Common myeloid progenitor, CD34-positive (primary cell): ENCODE measurements at regions not wholly inside any gene's neighbourhood (a gene's known extent, or its start where the extent isn't known, plus 50 kb on each side); places are given as distances from the start of the nearest gene placed in this dataset.
A peak's percentile ranks its signal among the peaks of the same experiment; 100 is the strongest.
"Not testable (repeated sequence)": the region's sequence is repeated elsewhere in the genome, so short reads cannot be mapped to it uniquely, and the experiment has no call there.

Experiments
- CTCF ChIA-PET: fragments of 350-600 bp; sonication (Branson Sonifier 250); formaldehyde crosslinking; loops from one replicate; lab custom pipeline; 2021; ENCODE audit warnings: antibody characterized with exemption; lab: Charles Lee
- POLR2A ChIA-PET: fragments of 350-600 bp; sonication (Branson Sonifier 250); formaldehyde crosslinking; loops from one replicate; lab custom pipeline; 2021; ENCODE audit warnings: antibody characterized with exemption; lab: Charles Lee
- DNase-seq, 3 donors: peaks; one replicate each; pipeline versions ENCODE4 v3.0.0 to v3.0.0-alpha.2; 2013
- H3K27ac ChIP-seq, 2 experiments: 1 replicate in 1 of 2; 2 replicates in 1 of 2; pipeline ENCODE4 v1.7.0; 2013; ENCODE audit warnings: inconsistent platforms in 2 of 2, low read length in 2 of 2, mild to moderate bottlenecking in 2 of 2, low read depth in 1 of 2, moderate library complexity in 1 of 2; ENCODE audit not compliant: severe bottlenecking in 2 of 2, insufficient read depth in 1 of 2, poor library complexity in 1 of 2
- H3K27me3 ChIP-seq, 5 experiments: replicated peaks in 2 of 5; 1 replicate in 3 of 5; 2 replicates in 2 of 5; pipeline versions ENCODE4 v1.6.1 to v1.7.0; 2013; ENCODE audit warnings: low read length in 4 of 5, mild to moderate bottlenecking in 2 of 5, moderate library complexity in 2 of 5, inconsistent platforms in 1 of 5; ENCODE audit not compliant: insufficient read depth in 5 of 5, control insufficient read depth in 4 of 5
- H3K36me3 ChIP-seq, 4 experiments: 1 replicate in 2 of 4; 2 replicates in 2 of 4; pipeline versions ENCODE4 v1.6.1 to v1.7.0; 2013; ENCODE audit warnings: low read length in 3 of 4, control low read depth in 1 of 4, mild to moderate bottlenecking in 1 of 4; ENCODE audit not compliant: control insufficient read depth in 4 of 4, insufficient read depth in 4 of 4
- H3K4me1 ChIP-seq, 4 experiments: 1 replicate in 3 of 4; 2 replicates in 1 of 4; pipeline versions ENCODE4 v1.6.1 to v1.7.1; 2013; ENCODE audit warnings: low read length in 3 of 4, mild to moderate bottlenecking in 3 of 4, control low read depth in 1 of 4, inconsistent platforms in 1 of 4, moderate library complexity in 1 of 4; ENCODE audit not compliant: control insufficient read depth in 4 of 4, insufficient read depth in 4 of 4; ENCODE audit errors: control extremely low read depth in 1 of 4
- H3K4me3 ChIP-seq, 7 experiments: 1 replicate in 4 of 7; 2 replicates in 3 of 7; pipeline versions ENCODE4 v1.5.1 to v1.7.0; 2013; ENCODE audit warnings: mild to moderate bottlenecking in 7 of 7, low read length in 6 of 7, moderate library complexity in 6 of 7, inconsistent platforms in 2 of 7, low read depth in 2 of 7, control low read depth in 1 of 7; ENCODE audit not compliant: insufficient read depth in 4 of 7, control insufficient read depth in 1 of 7; ENCODE audit errors: extremely low read depth in 1 of 7
- H3K9me3 ChIP-seq, 5 experiments: 1 replicate in 4 of 5; 2 replicates in 1 of 5; pipeline versions ENCODE4 v1.6.1 to v1.7.1; 2013; ENCODE audit warnings: low read length in 4 of 5, mild to moderate bottlenecking in 2 of 5, inconsistent platforms in 1 of 5, low read depth in 1 of 5, moderate library complexity in 1 of 5; ENCODE audit not compliant: control insufficient read depth in 4 of 5, insufficient read depth in 2 of 5; ENCODE audit errors: control extremely low read depth in 1 of 5
- WGBS: methylation state at CpG from one replicate; pipeline ENCODE4 v1.1.5; 2013; ENCODE audit not compliant: insufficient coverage; 5-methylcytosine and 5-hydroxymethylcytosine counted together

DNA sequence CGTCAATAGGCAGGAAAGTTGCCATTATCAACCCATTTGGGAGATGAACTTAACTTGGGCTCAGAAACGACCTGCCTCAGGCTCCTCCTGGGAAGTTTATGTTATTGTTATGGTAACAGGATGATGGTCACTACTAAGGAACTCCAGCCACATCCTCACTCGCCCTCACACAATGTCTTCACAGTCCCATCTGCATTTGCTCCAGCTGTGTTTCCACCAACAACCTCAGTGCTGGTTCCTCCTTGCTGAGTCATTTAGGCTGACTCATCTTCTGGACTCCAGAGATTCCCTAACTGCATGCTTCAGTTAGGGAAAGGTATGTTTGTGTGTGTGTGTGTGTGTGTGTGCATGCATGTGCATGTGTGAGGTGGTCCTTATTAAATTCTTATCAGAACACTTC, 293.4 kb upstream of the BOD1L1 start:
- no peaks in the 10 kb centered on the region for H3K36me3 ChIP-seq
- 33% methylated on average over 1 of the region's 3 CpGs for WGBS
- POLR2A ChIA-PET: no interaction called here
- H3K4me1 ChIP-seq: peaks cover 1 to 10% (median 5%) of the 10 kb centered on the region in 4 experiments
- no peaks in the 10 kb centered on the region for H3K9me3 ChIP-seq
- H3K27me3 ChIP-seq: no peaks in the 10 kb centered on the region
- no peak overlapping the region for H3K27ac ChIP-seq
- no peak overlapping the region for H3K4me3 ChIP-seq
- CTCF ChIA-PET: interaction anchor here (1.6 kb wide), 1 partner anchor 9 kb away, joined by 6 read pairs; no protein-coding TSS in a partner anchor
- DNase-seq: peak; percentile 31 to 80 (median 76)

DNA sequence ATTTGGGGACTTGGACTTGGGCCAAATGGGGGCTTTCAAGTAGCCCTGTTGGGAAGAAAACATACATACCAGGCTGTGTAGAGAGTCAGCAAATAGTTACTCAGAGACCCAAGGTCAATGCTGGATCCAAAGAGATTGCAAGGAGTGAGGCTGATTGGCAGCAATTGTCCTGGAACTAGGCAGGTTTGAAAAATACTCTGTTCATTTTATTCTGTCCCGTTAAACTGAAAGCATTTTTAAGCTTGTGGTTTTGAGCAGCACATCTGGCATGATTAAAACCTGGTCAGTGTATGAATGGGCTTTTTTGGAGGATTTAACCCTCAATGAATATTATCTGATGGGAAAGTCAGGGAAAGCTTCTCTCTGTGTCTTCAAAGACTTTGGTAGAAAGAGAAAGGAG, 294.3 kb upstream of the BOD1L1 start:
- no peaks in the 10 kb centered on the region for H3K27me3 ChIP-seq
- ChIA-PET CTCF (no interaction called here), POLR2A (no interaction called here)
- DNase-seq: peak in 2 of 3 donors; percentile 33 to 36
- H3K36me3 ChIP-seq: no peaks in the 10 kb centered on the region
- WGBS: 0% methylated on average over 1 of the region's 1 CpG
- no peak overlapping the region for H3K27ac ChIP-seq
- H3K4me1 ChIP-seq: peaks cover 1 to 10% (median 5%) of the 10 kb centered on the region in 4 experiments
- no peak overlapping the region for H3K4me3 ChIP-seq
- H3K9me3 ChIP-seq: peaks cover 0 to under 1% (median 0%) of the 10 kb centered on the region in 5 experiments

DNA sequence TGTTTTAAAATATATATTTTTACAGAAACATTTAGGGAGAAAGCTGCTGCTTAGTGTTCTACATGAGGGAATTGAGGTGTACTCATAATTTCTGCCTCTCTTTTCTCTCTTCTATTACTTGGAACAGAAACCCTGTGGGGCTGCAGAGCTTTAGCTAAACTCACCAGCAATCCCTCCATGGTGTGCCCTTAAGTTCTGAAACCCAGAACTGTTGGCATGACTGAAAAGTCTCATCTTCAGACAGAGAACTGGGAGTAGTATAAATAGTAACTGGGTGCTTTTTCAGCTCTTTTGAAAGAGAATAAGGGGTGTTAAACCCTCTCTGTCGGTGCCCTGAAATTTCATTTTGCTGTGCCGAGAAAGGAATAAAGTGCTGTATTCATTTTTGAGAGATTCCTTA, 294.9 kb upstream of the BOD1L1 start:
- Histone ChIP-seq H3K27me3 (no peaks in the 10 kb centered on the region), H3K4me3 (no peak overlapping the region), H3K36me3 (no peaks in the 10 kb centered on the region), H3K4me1 (peaks cover 1 to 10% (median 5%) of the 10 kb centered on the region in 4 experiments), H3K9me3 (peaks cover 0 to 2% (median 0%) of the 10 kb centered on the region in 5 experiments), H3K27ac (no peak overlapping the region)
- WGBS: 96% methylated on average over 2 of the region's 2 CpGs
- CTCF ChIA-PET: no interaction called here
- POLR2A ChIA-PET: no interaction called here
- no peak for DNase-seq

DNA sequence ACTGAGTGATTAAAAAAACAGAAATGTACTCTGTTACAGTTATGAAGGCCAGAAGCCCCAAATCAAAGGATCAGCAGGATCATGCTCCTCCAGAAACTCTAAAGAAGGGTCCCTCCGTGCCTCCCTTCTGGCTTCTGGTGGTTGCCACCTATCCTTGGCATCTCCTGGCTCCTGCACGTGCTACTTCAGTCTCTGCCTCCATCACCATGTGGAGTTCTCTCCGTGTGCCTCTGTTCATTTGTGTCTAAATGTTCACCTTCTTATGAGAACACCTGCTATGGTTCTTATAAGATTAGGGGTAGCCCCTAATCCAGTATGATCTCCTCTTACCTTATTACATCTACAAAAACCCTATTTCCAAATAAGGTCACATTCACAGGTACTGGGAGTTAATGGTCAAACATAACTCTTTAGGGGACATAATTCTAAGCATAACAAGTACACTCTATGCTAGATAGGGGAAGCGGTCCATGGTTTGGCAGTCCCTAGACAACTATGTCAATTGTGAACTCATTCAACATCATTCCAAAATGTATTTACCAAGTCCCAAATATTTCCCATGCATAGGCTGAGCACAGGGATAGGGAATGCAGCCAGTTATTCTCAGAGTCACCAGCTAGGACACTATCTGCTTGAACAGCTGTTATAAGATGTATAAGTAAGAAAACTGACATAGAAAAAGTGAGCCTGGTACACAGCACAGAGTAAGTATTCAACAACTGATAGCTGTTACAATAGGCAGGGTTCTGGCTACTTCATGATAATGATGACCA, 295.5 kb upstream of the BOD1L1 start:
- 50% methylated on average over 3 of the region's 4 CpGs for WGBS
- Histone ChIP-seq H3K36me3 (no peaks in the 10 kb centered on the region), H3K27me3 (no peaks in the 10 kb centered on the region), H3K4me1 (peaks cover 1 to 10% (median 5%) of the 10 kb centered on the region in 4 experiments), H3K27ac (no peak overlapping the region), H3K4me3 (no peak overlapping the region), H3K9me3 (peaks cover 0 to 2% (median 0%) of the 10 kb centered on the region in 5 experiments)
- ChIA-PET CTCF (interaction anchor here (1.1 kb wide), 1 partner anchor 15 kb away, joined by 4 read pairs; no protein-coding TSS in a partner anchor), POLR2A (no interaction called here)
- no peak for DNase-seq

DNA sequence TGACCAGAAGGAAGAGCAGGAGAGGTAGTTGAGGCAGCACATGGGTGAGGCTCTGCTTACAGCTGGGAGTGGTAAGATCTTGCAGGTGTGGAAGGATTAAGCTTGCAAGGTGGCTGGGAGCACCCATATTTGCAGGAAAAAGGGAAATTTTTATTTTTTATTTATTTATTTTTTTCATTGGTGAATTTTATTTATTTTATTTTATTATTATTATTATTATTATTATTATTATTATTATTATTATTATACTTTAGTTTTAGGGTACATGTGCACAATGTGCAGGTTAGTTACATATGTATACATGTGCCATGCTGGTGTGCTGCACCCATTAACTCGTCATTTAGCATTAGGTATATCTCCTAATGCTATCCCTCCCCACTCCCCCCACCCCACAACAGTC, 297.4 kb upstream of the BOD1L1 start:
- WGBS: no CpG with 5 or more reads among the region's 1 CpG
- H3K27ac ChIP-seq, H3K4me3 ChIP-seq, DNase-seq, H3K9me3 ChIP-seq, H3K27me3 ChIP-seq, H3K36me3 ChIP-seq, POLR2A ChIA-PET: not testable (repeated sequence)
- CTCF ChIA-PET: interaction anchor here (1.2 kb wide), 1 partner anchor 14 kb away, joined by 3 read pairs; no protein-coding TSS in a partner anchor
- peaks cover 1 to 10% (median 5%) of the 10 kb centered on the region in 4 experiments for H3K4me1 ChIP-seq

DNA sequence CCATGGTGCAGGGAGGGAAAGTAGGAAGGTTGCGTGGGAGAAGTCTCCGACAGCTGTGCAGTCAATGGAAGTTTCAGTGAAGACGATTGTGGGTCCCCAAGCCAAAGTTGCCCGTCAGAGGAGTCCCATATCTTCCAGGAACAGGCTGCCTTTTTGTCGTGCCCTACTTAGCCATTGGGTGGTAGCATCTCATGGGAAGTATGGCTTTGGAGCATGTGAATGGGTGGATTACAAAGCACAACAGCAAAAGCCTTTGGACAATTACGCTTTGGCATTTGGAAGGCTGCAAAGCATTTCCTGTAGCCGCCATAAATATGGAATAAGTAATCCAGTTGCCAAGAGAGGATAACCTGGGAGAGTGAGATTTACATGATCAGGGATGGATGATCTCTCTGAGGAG, 300.7 kb upstream of the BOD1L1 start:
- H3K27ac ChIP-seq: no peak overlapping the region
- POLR2A ChIA-PET: no interaction called here
- CTCF ChIA-PET: no interaction called here
- no peak overlapping the region for H3K4me3 ChIP-seq
- H3K27me3 ChIP-seq: no peaks in the 10 kb centered on the region
- peaks cover 0 to 2% (median 0%) of the 10 kb centered on the region in 5 experiments for H3K9me3 ChIP-seq
- no peaks in the 10 kb centered on the region for H3K36me3 ChIP-seq
- H3K4me1 ChIP-seq: no peaks in the 10 kb centered on the region
- DNase-seq: peak in 1 of 3 donors; percentile 3
- 88% methylated on average over 7 of the region's 7 CpGs for WGBS

DNA sequence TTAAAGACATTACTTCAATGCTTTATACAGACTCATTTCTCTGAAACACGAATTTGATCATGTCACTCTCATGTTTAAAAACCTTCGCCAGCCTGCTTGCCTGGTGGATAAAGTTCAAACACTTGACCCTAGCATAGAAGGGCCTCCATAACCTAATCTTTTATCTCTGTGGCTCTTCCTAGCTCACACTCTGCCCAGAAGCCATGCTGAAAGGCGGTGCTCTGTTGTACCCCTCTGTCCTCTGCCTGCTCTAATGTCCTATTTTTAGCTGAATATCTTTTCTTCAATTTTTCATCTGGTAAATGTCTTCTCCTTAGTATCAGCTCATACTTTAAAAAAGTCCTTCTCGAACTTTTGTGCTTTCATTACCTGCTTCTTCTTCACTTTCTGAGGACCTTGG, 302.6 kb upstream of the BOD1L1 start:
- ChIA-PET CTCF (no interaction called here), POLR2A (no interaction called here)
- no peaks in the 10 kb centered on the region for H3K4me1 ChIP-seq
- WGBS: 97% methylated on average over 3 of the region's 4 CpGs
- H3K27me3 ChIP-seq: no peaks in the 10 kb centered on the region
- H3K36me3 ChIP-seq: no peaks in the 10 kb centered on the region
- no peak overlapping the region for H3K4me3 ChIP-seq
- no peak for DNase-seq
- peaks cover 0 to 2% (median 0%) of the 10 kb centered on the region in 5 experiments for H3K9me3 ChIP-seq
- no peak overlapping the region for H3K27ac ChIP-seq
